Loucy (cell line): ENCODE measurements at regions not wholly inside any gene's neighbourhood (a gene's known extent, or its start where the extent isn't known, plus 50 kb on each side); places are given as distances from the start of the nearest gene placed in this dataset.

Experiments
- H2AFZ ChIP-seq: fragments of 200-600 bp; sonication (generic); 2 replicates; pipeline ENCODE4 v1.6.0; 2016; ENCODE audit warnings: antibody characterized with exemption, mild to moderate bottlenecking, low read length, moderate library complexity
- H3F3A ChIP-seq: fragments of 200-600 bp; 2 replicates; pipeline ENCODE4 v1.6.0; 2016; ENCODE audit warnings: antibody characterized with exemption, low read depth, mild to moderate bottlenecking
- H3K27me3 ChIP-seq: fragments of 200-600 bp; sonication (generic); 2 replicates; pipeline ENCODE4 v1.6.1; 2014; ENCODE audit warnings: low read length, mild to moderate bottlenecking; ENCODE audit not compliant: insufficient read depth, poor library complexity, severe bottlenecking
- H3K36me3 ChIP-seq: fragments of 200-600 bp; sonication (generic); 2 replicates; pipeline ENCODE4 v1.6.1; 2016; ENCODE audit warnings: low read length; ENCODE audit not compliant: insufficient read depth
- H3K4me1 ChIP-seq: fragments of 200-600 bp; sonication (generic); 2 replicates; pipeline ENCODE4 v1.5.1; 2014; ENCODE audit warnings: low read length, mild to moderate bottlenecking; ENCODE audit not compliant: insufficient read depth, poor library complexity, severe bottlenecking
- H3K4me2 ChIP-seq: fragments of 200-600 bp; sonication (generic); 2 replicates; pipeline ENCODE4 v1.6.0; 2014; ENCODE audit warnings: antibody characterized with exemption, low read length, low read depth, mild to moderate bottlenecking; ENCODE audit not compliant: poor library complexity, severe bottlenecking
- H3K4me3 ChIP-seq: fragments of 200-600 bp; sonication (generic); 2 replicates; pipeline ENCODE4 v1.5.1; 2014; ENCODE audit warnings: low read length, mild to moderate bottlenecking, mixed read lengths; ENCODE audit not compliant: poor library complexity, severe bottlenecking
- H3K79me2 ChIP-seq: fragments of 200-600 bp; sonication (generic); 2 replicates; pipeline ENCODE4 v1.6.1; 2014; ENCODE audit warnings: low read length; ENCODE audit not compliant: insufficient read depth
- H3K9ac ChIP-seq: fragments of 200-600 bp; sonication (generic); 2 replicates; pipeline ENCODE4 v1.6.0; 2014; ENCODE audit warnings: mild to moderate bottlenecking, low read depth, low read length, moderate library complexity; ENCODE audit not compliant: poor library complexity, severe bottlenecking
- H3K9me2 ChIP-seq: fragments of 200-600 bp; sonication (generic); replicated peaks from 2 replicates; pipeline ENCODE4 v1.6.1; 2016; ENCODE audit warnings: low read depth, low read length, mixed read lengths
- H3K9me3 ChIP-seq: fragments of 200-600 bp; sonication (generic); 2 replicates; pipeline ENCODE4 v1.6.1; 2014; ENCODE audit warnings: mild to moderate bottlenecking, antibody characterized with exemption, low read length, low read depth; ENCODE audit not compliant: insufficient read depth
- H4K20me1 ChIP-seq: fragments of 200-600 bp; sonication (generic); 2 replicates; pipeline ENCODE4 v1.6.0; 2014; ENCODE audit warnings: antibody characterized with exemption, low read length, mild to moderate bottlenecking; ENCODE audit not compliant: insufficient read depth, poor library complexity, severe bottlenecking
- EZH2phosphoT487 ChIP-seq: fragments of 200-600 bp; IDR thresholded peaks from 2 replicates; pipeline ENCODE4 v1.6.1; 2018; ENCODE audit warnings: antibody characterized with exemption, mild to moderate bottlenecking, moderate library complexity, borderline replicate concordance
- TF ChIP-seq, protein P1 (sequence below): fragments of 200-600 bp; sonication (generic); conservative IDR thresholded peaks from 2 replicates; pipeline ENCODE4 v1.5.1; 2014; ENCODE audit warnings: mild to moderate bottlenecking, antibody characterized with exemption, low read length

DNA sequence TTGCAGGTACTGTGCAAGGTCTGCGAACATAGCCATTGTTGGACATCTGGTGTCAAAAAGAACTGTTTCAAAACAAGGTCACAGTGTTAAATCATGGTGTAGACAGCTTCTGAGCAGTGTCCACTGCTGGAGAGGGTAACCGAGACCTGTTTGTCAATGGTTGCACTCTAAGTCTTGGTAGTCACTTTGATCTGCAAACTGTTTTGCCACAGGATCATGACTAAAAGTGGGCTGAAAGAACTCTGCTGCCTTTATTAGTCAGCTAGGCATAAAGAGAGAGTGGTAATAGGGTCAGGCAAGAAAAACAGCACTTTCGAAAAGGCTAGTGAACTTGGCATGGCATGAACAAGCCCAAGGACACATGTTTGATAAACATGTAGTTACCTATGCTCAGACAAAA, 552.3 kb upstream of the CITED2 start:
- TF ChIP-seq EZH2phosphoT487 = no peak
- TF ChIP-seq, protein P1, sequence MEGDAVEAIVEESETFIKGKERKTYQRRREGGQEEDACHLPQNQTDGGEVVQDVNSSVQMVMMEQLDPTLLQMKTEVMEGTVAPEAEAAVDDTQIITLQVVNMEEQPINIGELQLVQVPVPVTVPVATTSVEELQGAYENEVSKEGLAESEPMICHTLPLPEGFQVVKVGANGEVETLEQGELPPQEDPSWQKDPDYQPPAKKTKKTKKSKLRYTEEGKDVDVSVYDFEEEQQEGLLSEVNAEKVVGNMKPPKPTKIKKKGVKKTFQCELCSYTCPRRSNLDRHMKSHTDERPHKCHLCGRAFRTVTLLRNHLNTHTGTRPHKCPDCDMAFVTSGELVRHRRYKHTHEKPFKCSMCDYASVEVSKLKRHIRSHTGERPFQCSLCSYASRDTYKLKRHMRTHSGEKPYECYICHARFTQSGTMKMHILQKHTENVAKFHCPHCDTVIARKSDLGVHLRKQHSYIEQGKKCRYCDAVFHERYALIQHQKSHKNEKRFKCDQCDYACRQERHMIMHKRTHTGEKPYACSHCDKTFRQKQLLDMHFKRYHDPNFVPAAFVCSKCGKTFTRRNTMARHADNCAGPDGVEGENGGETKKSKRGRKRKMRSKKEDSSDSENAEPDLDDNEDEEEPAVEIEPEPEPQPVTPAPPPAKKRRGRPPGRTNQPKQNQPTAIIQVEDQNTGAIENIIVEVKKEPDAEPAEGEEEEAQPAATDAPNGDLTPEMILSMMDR = no peak
- Histone ChIP-seq H3K4me1 (no peaks in the 10 kb centered on the region), H3K9me3 (no peaks in the 10 kb centered on the region), H3K4me3 (no peak overlapping the region), H3K27me3 (no peaks in the 10 kb centered on the region), H3K79me2 (no peaks in the 10 kb centered on the region), H3F3A (no peaks in the 10 kb centered on the region), H4K20me1 (no peaks in the 10 kb centered on the region), H3K4me2 (no peak overlapping the region), H3K9me2 (no peaks in the 10 kb centered on the region), H3K36me3 (no peaks in the 10 kb centered on the region), H3K9ac (no peak overlapping the region), H2AFZ (no peak overlapping the region)

DNA sequence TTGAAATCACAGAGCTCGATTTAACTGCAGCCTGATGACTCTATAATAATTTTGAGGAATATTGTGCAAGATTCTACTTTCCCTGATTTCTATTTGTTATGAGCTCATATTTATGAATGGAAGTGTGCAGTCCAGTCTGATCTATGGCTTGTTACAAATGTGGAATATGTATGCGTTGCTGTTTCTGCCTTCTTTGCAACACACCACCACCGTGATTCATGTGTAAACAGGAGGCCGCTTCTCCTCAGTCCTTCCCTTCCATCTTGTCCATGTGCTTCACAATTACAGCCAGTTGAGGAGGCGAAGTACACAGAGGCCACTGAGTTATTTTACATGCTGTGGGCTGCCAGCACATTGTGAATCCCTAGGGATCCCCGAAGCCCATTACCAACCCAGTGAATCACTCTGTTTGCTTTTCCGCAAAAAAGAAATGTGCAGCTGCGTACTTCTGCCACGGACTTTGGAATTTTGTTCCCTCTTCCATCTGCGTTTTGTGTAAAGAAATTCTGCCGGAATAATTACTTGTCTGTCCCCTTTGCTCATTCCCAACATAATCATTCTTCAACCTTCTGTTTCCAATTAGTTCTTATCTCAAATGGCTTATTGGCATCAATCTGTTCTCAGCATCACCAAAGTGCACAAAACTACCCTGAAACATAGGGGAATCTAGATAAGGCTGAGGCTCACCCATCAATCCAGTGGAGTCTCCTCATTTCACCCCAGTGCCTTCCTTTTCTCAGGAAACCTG, 551.6 kb upstream of the CITED2 start:
- H3K4me1 ChIP-seq = no peaks in the 10 kb centered on the region
- no peak overlapping the region for H3K9ac ChIP-seq
- no peak overlapping the region for H2AFZ ChIP-seq
- H3K4me3 ChIP-seq = no peak overlapping the region
- TF ChIP-seq EZH2phosphoT487 = no peak
- TF ChIP-seq, protein P1 = no peak
- H3K9me2 ChIP-seq = no peaks in the 10 kb centered on the region
- H3F3A ChIP-seq = no peaks in the 10 kb centered on the region
- no peaks in the 10 kb centered on the region for H3K9me3 ChIP-seq
- no peaks in the 10 kb centered on the region for H3K36me3 ChIP-seq
- H4K20me1 ChIP-seq = no peaks in the 10 kb centered on the region
- H3K4me2 ChIP-seq = no peak overlapping the region
- H3K79me2 ChIP-seq = no peaks in the 10 kb centered on the region
- no peaks in the 10 kb centered on the region for H3K27me3 ChIP-seq

DNA sequence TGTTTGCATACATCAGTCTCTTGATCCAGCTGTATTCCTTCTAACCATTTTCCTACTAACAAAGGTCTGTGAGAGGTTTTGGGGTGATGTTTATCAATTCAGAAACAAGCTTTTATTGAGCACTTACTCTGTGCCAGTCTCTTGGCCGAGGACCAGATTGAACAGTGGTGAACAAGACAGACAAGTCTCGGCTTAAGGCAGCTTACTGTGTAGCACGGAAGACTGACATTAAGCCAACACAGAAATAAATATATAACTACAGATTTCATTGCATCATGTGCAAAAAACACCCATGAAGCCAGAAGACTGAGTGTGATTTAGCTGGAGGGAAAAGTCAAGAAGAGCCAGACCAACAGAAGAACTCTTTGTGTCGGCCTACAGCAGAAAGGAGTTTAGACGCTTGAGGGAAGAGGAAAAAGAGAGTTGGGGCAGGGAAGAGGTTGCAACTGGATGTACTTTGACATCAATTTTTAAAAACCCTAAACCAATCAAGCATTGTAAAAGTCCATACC, 549.6 kb upstream of the CITED2 start:
- Histone ChIP-seq H3K9ac (no peak overlapping the region), H3K9me2 (no peaks in the 10 kb centered on the region), H2AFZ (no peak overlapping the region), H3K79me2 (no peaks in the 10 kb centered on the region), H3K4me1 (no peaks in the 10 kb centered on the region), H3K9me3 (no peaks in the 10 kb centered on the region), H3K27me3 (no peaks in the 10 kb centered on the region), H3K4me3 (no peak overlapping the region), H3K4me2 (no peak overlapping the region), H4K20me1 (no peaks in the 10 kb centered on the region), H3F3A (no peaks in the 10 kb centered on the region), H3K36me3 (no peaks in the 10 kb centered on the region)
- no peak for TF ChIP-seq EZH2phosphoT487
- TF ChIP-seq, protein P1 = no peak
